ENCODE measurements at regions not wholly inside any gene's neighbourhood (a gene's known extent, or its start where the extent isn't known, plus 50 kb on each side); places are given as distances from the start of the nearest gene placed in this dataset.
"Not testable (repeated sequence)": the region's sequence is repeated elsewhere in the genome, so short reads cannot be mapped to it uniquely, and the experiment has no call there.

DNA sequence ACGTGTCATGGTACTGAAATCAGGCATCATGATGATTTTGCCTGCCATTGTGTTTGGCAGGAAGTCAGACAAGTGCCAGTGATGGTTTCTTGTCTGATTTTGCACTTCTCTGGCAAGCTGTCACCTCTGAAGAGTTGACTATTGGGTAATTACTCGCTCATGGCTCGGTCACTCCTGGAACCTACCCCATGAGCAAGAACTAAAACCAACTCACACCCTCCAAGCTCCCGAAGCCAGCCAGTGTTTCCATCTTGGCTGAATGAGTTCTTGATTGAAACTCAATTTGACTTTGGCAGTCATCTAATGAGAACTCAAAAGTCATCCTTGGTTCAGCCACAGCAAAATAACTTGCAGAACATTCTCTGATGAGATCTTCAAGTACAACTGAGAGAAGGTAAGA lies 103.4 kb downstream of the TBC1D26 start:
- TF ChIP-seq, protein P1, sequence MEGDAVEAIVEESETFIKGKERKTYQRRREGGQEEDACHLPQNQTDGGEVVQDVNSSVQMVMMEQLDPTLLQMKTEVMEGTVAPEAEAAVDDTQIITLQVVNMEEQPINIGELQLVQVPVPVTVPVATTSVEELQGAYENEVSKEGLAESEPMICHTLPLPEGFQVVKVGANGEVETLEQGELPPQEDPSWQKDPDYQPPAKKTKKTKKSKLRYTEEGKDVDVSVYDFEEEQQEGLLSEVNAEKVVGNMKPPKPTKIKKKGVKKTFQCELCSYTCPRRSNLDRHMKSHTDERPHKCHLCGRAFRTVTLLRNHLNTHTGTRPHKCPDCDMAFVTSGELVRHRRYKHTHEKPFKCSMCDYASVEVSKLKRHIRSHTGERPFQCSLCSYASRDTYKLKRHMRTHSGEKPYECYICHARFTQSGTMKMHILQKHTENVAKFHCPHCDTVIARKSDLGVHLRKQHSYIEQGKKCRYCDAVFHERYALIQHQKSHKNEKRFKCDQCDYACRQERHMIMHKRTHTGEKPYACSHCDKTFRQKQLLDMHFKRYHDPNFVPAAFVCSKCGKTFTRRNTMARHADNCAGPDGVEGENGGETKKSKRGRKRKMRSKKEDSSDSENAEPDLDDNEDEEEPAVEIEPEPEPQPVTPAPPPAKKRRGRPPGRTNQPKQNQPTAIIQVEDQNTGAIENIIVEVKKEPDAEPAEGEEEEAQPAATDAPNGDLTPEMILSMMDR (IDR thresholded peaks at IDR 0.05) = not testable (repeated sequence)
- TF ChIP-seq POLR2AphosphoS5 (IDR thresholded peaks at IDR 0.05; ENCODE audit: insufficient read depth in 1 of 2, low read depth in 1 of 2); POLR2A (IDR thresholded peaks at IDR 0.05): not testable (repeated sequence)

Measured in vagina (tissue), 2 donors.